GM12878 (cell line): ENCODE measurements at regions not wholly inside any gene's neighbourhood (a gene's known extent, or its start where the extent isn't known, plus 50 kb on each side); places are given as distances from the start of the nearest gene placed in this dataset.

Source experiments
- CTCF ChIP-seq, 3 experiments: IDR thresholded peaks in 2 of 3; conservative IDR thresholded peaks in 1 of 3; 2 replicates each; pipeline ENCODE4 v1.5.1; 2011; ENCODE audit warnings: low read depth in 3 of 3, low read length in 3 of 3, mild to moderate bottlenecking in 3 of 3, control low read depth in 2 of 3, moderate library complexity in 2 of 3, inconsistent platforms in 1 of 3, mixed read lengths in 1 of 3; ENCODE audit not compliant: control insufficient read depth in 2 of 3, insufficient read depth in 1 of 3; ENCODE audit errors: extremely low read depth in 1 of 3
- NFYA ChIP-seq: IDR thresholded peaks from 2 replicates; pipeline ENCODE4 v1.6.1; 2011; ENCODE audit warnings: low read depth, mild to moderate bottlenecking, low read length, improper control_type of control experiment, borderline replicate concordance
- NR2C2 ChIP-seq: IDR thresholded peaks from 2 replicates; pipeline ENCODE4 v1.6.1; 2011; ENCODE audit warnings: borderline replicate concordance, low read depth; ENCODE audit not compliant: control insufficient read depth, insufficient read length
- NR2F1 ChIP-seq: fragments of 450-650 bp; conservative IDR thresholded peaks from 2 replicates; pipeline ENCODE4 v1.6.1; 2017; ENCODE audit warnings: mild to moderate bottlenecking
- POLR2AphosphoS5 ChIP-seq: IDR thresholded peaks from 2 replicates; pipeline ENCODE4 v1.6.1; 2011; ENCODE audit warnings: mild to moderate bottlenecking, low read length, inconsistent platforms
- PRDM15 ChIP-seq: fragments of 450-650 bp; formaldehyde crosslinking; IDR thresholded peaks from 2 replicates; pipeline ENCODE4 v1.4.0; 2020; ENCODE audit warnings: mild to moderate bottlenecking, moderate library complexity
- RAD21 ChIP-seq: IDR thresholded peaks from 2 replicates; pipeline ENCODE4 v1.6.1; 2011; ENCODE audit warnings: mild to moderate bottlenecking, low read depth, low read length, moderate library complexity; ENCODE audit not compliant: insufficient read depth
- SP1 ChIP-seq: IDR thresholded peaks from one replicate; pipeline ENCODE4 v1.6.1; 2011; ENCODE audit warnings: low read depth, low read length
- TAF1 ChIP-seq: IDR thresholded peaks from 2 replicates; pipeline ENCODE4 v1.6.1; 2011; ENCODE audit warnings: mild to moderate bottlenecking, low read depth, low read length, borderline replicate concordance
- TF ChIP-seq, protein P1 (sequence below): IDR thresholded peaks from 2 replicates; pipeline ENCODE4 v1.6.1; 2012; ENCODE audit warnings: low read depth, low read length, improper control_type of control experiment
- TF ChIP-seq, protein P2 (sequence below): fragments of 450-650 bp; IDR thresholded peaks from 2 replicates; pipeline ENCODE4 v1.6.1; 2018; ENCODE audit warnings: mild to moderate bottlenecking, low read depth, moderate library complexity; ENCODE audit not compliant: partially characterized antibody
- TF ChIP-seq, protein P3 (sequence below): IDR thresholded peaks from 2 replicates; pipeline ENCODE4 v1.6.1; 2012; ENCODE audit warnings: low read length, inconsistent platforms

GRCh38 chr2:176758426-176758825, 454.2 kb upstream of the HNRNPA3 start:
- TF ChIP-seq CTCF (IDR thresholded peaks at IDR 0.05 in 2 of 3, conservative IDR thresholded peaks at IDR 0.05 in 1 of 3; ENCODE audit: control insufficient read depth in 2 of 3, extremely low read depth in 1 of 3, insufficient read depth in 1 of 3, low read depth in 3 of 3, low read length in 3 of 3), result no peak
- TF ChIP-seq NR2F1, result no peak
- TF ChIP-seq RAD21, result no peak
- no peak for TF ChIP-seq PRDM15
- no peak for TF ChIP-seq NFYA
- TF ChIP-seq NR2C2, result no peak
- TF ChIP-seq, protein P1, sequence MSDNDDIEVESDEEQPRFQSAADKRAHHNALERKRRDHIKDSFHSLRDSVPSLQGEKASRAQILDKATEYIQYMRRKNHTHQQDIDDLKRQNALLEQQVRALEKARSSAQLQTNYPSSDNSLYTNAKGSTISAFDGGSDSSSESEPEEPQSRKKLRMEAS, result no peak
- TF ChIP-seq POLR2AphosphoS5, result no peak
- TF ChIP-seq, protein P2, sequence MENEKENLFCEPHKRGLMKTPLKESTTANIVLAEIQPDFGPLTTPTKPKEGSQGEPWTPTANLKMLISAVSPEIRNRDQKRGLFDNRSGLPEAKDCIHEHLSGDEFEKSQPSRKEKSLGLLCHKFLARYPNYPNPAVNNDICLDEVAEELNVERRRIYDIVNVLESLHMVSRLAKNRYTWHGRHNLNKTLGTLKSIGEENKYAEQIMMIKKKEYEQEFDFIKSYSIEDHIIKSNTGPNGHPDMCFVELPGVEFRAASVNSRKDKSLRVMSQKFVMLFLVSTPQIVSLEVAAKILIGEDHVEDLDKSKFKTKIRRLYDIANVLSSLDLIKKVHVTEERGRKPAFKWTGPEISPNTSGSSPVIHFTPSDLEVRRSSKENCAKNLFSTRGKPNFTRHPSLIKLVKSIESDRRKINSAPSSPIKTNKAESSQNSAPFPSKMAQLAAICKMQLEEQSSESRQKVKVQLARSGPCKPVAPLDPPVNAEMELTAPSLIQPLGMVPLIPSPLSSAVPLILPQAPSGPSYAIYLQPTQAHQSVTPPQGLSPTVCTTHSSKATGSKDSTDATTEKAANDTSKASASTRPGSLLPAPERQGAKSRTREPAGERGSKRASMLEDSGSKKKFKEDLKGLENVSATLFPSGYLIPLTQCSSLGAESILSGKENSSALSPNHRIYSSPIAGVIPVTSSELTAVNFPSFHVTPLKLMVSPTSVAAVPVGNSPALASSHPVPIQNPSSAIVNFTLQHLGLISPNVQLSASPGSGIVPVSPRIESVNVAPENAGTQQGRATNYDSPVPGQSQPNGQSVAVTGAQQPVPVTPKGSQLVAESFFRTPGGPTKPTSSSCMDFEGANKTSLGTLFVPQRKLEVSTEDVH, result no peak
- no peak for TF ChIP-seq TAF1
- TF ChIP-seq SP1, result no peak
- TF ChIP-seq, protein P3, sequence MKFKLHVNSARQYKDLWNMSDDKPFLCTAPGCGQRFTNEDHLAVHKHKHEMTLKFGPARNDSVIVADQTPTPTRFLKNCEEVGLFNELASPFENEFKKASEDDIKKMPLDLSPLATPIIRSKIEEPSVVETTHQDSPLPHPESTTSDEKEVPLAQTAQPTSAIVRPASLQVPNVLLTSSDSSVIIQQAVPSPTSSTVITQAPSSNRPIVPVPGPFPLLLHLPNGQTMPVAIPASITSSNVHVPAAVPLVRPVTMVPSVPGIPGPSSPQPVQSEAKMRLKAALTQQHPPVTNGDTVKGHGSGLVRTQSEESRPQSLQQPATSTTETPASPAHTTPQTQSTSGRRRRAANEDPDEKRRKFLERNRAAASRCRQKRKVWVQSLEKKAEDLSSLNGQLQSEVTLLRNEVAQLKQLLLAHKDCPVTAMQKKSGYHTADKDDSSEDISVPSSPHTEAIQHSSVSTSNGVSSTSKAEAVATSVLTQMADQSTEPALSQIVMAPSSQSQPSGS, result no peak
